ENCODE measurements at regions not wholly inside any gene's neighbourhood (a gene's known extent, or its start where the extent isn't known, plus 50 kb on each side); places are given as distances from the start of the nearest gene placed in this dataset.

GRCh38 chr7:25907214-25907613, 244.8 kb upstream of the NFE2L3 start:
- H3K4me3 ChIP-seq (ENCODE audit: low read depth, low read length) = no peak overlapping the region
- H3K27me3 ChIP-seq (replicated peaks) = no peaks in the 10 kb centered on the region
- DNase-seq = no peak
- no peak overlapping the region for H3K27ac ChIP-seq
- H3K36me3 ChIP-seq (replicated peaks) = no peaks in the 10 kb centered on the region
- no peak for TF ChIP-seq CTCF (IDR thresholded peaks at IDR 0.05; ENCODE audit: low read depth, low read length, missing control alignments)
- in situ Hi-C loops (cut with HindIII; ENCODE audit: low pct_ligation_motif_present, low sequenced_read_pairs) = no loop called here

DNA sequence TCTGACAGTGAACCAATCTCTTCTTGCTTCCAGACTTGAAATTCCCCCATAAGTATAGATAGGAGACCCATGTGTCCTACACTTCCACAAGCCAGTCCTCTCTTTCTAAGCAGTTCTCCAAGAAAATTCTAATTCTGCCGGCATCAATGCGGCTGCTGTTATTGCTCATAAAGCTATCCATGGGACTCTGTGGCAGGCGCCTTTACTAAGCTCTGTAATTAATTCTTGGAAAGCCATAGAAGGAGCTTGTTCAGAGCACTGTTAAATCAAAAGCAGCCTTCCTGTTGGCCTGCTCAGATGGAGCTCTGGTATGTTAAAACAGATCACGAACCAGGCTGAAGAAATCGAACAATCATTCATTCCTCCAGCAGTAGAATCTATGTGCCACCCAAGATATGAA, 244.3 kb upstream of the NFE2L3 start:
- no peak for TF ChIP-seq CTCF (IDR thresholded peaks at IDR 0.05; ENCODE audit: low read depth, low read length, missing control alignments)

DNA sequence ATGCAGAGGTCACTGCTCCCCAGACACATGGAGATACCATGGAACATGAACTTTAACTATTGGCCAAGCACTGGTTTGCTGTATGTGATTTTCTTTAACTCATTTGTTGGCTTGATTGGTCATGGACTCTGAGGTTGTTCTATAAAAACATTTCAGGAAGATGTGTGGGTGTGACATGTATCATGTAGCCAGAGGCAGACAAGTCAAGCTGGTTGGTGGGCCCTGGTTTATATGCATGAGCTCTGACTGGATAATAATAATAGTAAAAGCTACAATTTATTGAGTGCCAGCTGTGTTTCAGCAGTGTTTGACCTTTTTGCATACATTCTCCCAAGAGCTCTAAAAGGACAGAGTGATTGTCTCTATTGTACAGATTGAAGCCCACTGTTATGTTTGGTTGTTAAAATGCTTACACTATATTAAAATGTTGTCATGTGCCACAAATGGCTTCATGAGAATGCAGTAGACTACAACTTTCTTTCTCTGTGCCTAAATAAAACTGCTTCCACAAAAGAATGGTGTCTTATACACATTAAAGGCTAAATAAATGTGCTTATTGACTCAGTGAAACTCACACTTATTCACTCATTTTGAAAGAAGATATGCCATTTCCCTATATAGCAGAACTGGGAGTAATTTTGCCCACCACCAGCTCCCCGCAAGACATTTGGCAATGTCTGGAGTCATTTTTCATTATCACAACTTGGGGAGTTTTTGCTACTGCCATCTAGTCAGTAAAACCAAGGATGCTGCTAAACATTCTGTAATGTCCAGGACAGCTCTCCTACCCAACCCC, 243.6 kb upstream of the NFE2L3 start:
- Histone ChIP-seq H3K27me3 (replicated peaks) (no peaks in the 10 kb centered on the region), H3K4me3 (ENCODE audit: low read depth, low read length) (no peak overlapping the region), H3K36me3 (replicated peaks) (no peaks in the 10 kb centered on the region), H3K27ac (no peak overlapping the region)
- DNase-seq = no peak
- in situ Hi-C loops (cut with HindIII; ENCODE audit: low pct_ligation_motif_present, low sequenced_read_pairs) = no loop called here
- no peak for TF ChIP-seq CTCF (IDR thresholded peaks at IDR 0.05; ENCODE audit: low read depth, low read length, missing control alignments)

More for the DNA sequence above, 244.3 kb upstream of the NFE2L3 start:
- in situ Hi-C loops (cut with HindIII; ENCODE audit: low pct_ligation_motif_present, low sequenced_read_pairs) = no loop called here
- no peaks in the 10 kb centered on the region for H3K27me3 ChIP-seq (replicated peaks)
- no peaks in the 10 kb centered on the region for H3K36me3 ChIP-seq (replicated peaks)
- no peak overlapping the region for H3K27ac ChIP-seq
- no peak for DNase-seq
- no peak overlapping the region for H3K4me3 ChIP-seq (ENCODE audit: low read depth, low read length)

GRCh38 chr7:25911738-25912607, 240.0 kb upstream of the NFE2L3 start:
- H3K27me3 ChIP-seq (replicated peaks) = no peaks in the 10 kb centered on the region
- H3K36me3 ChIP-seq (replicated peaks) = no peaks in the 10 kb centered on the region
- H3K27ac ChIP-seq = no peak overlapping the region
- in situ Hi-C loops (cut with HindIII; ENCODE audit: low pct_ligation_motif_present, low sequenced_read_pairs) = no loop called here
- H3K4me3 ChIP-seq (ENCODE audit: low read depth, low read length) = no peak overlapping the region
- DNase-seq = no peak
- no peak for TF ChIP-seq CTCF (IDR thresholded peaks at IDR 0.05; ENCODE audit: low read depth, low read length, missing control alignments)

GRCh38 chr7:25913598-25914224, 238.3 kb upstream of the NFE2L3 start:
- no peaks in the 10 kb centered on the region for H3K27me3 ChIP-seq (replicated peaks)
- H3K4me3 ChIP-seq (ENCODE audit: low read depth, low read length) = no peak overlapping the region
- in situ Hi-C loops (cut with HindIII; ENCODE audit: low pct_ligation_motif_present, low sequenced_read_pairs) = no loop called here
- DNase-seq = no peak
- H3K27ac ChIP-seq = no peak overlapping the region
- no peaks in the 10 kb centered on the region for H3K36me3 ChIP-seq (replicated peaks)
- no peak for TF ChIP-seq CTCF (IDR thresholded peaks at IDR 0.05; ENCODE audit: low read depth, low read length, missing control alignments)

All from brain microvascular endothelial cell (primary cell).